ENCODE measurements at regions not wholly inside any gene's neighbourhood (a gene's known extent, or its start where the extent isn't known, plus 50 kb on each side); places are given as distances from the start of the nearest gene placed in this dataset.

DNA sequence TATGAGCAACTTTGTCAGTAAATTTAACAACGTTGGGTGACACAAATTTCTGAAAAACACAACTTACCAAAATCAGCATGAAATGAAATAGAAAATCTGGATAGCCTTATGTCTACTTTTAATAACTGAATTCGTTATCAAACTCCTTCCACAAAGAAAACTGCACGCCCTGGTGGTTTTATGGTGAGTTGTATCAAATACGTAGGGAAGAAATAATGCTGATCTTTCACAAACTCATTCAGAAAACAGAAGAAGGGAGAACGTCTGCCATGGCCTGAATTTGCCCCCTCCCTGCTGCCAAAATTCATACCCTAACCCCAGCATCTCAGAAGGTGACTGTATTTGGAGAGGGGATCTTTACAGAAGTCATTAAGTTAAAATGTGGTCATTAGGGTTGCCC lies 50.0 kb upstream of the COL18A1 start:
- BruUV-seq (replicated peaks) = no TSS peak
- no peak for DNase-seq
- no peaks in the 10 kb centered on the region for H4K20me1 ChIP-seq (ENCODE audit: insufficient read depth)
- H3K4me1 ChIP-seq (replicated peaks; ENCODE audit: insufficient read depth) = no peaks in the 10 kb centered on the region
- no peak overlapping the region for H2AFZ ChIP-seq
- no peaks in the 10 kb centered on the region for H3K9me2 ChIP-seq (ENCODE audit: insufficient read depth)
- ChIA-PET CTCF (no interaction called here), POLR2A (ENCODE audit: unreplicated experiment) (no interaction called here)
- H3K36me3 ChIP-seq (ENCODE audit: low read depth) = no peaks in the 10 kb centered on the region
- H3K27ac ChIP-seq = no peak overlapping the region
- H3F3A ChIP-seq (ENCODE audit: insufficient read depth, low read depth) = no peaks in the 10 kb centered on the region
- H3K4me3 ChIP-seq = no peak overlapping the region
- no peaks in the 10 kb centered on the region for H3K9me3 ChIP-seq (ENCODE audit: insufficient read depth, low read depth)
- H3K27me3 ChIP-seq (ENCODE audit: insufficient read depth, low read depth) = no peaks in the 10 kb centered on the region
- H3K79me2 ChIP-seq (ENCODE audit: low read depth) = no peaks in the 10 kb centered on the region
- no peak overlapping the region for H3K4me2 ChIP-seq
- intact Hi-C loops (cut with micrococcal nuclease; ENCODE audit: unreplicated experiment) = no loop called here
- TF ChIP-seq EZH2 (IDR thresholded peaks at IDR 0.05; ENCODE audit: low read depth) = no peak
- TF ChIP-seq, protein P1, sequence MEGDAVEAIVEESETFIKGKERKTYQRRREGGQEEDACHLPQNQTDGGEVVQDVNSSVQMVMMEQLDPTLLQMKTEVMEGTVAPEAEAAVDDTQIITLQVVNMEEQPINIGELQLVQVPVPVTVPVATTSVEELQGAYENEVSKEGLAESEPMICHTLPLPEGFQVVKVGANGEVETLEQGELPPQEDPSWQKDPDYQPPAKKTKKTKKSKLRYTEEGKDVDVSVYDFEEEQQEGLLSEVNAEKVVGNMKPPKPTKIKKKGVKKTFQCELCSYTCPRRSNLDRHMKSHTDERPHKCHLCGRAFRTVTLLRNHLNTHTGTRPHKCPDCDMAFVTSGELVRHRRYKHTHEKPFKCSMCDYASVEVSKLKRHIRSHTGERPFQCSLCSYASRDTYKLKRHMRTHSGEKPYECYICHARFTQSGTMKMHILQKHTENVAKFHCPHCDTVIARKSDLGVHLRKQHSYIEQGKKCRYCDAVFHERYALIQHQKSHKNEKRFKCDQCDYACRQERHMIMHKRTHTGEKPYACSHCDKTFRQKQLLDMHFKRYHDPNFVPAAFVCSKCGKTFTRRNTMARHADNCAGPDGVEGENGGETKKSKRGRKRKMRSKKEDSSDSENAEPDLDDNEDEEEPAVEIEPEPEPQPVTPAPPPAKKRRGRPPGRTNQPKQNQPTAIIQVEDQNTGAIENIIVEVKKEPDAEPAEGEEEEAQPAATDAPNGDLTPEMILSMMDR (conservative IDR thresholded peaks at IDR 0.05) = no peak

All from PC-9 (cell line).